Breast epithelium (tissue), 3 donors: ENCODE measurements at regions not wholly inside any gene's neighbourhood (a gene's known extent, or its start where the extent isn't known, plus 50 kb on each side); places are given as distances from the start of the nearest gene placed in this dataset.

ENCODE experiments used
- POLR2A ChIP-seq: fragments of 450-650 bp; IDR thresholded peaks from one replicate; pipeline ENCODE4 v1.6.1; 2016; ENCODE audit warnings: antibody characterized with exemption, mild to moderate bottlenecking, moderate library complexity
- TF ChIP-seq, protein P1 (sequence below), 3 donors: fragments of 450-650 bp; IDR thresholded peaks; one replicate each; pipeline ENCODE4 v1.5.1; 2016 to 2017; ENCODE audit warnings: antibody characterized with exemption in 3 of 3, mild to moderate bottlenecking in 3 of 3, moderate library complexity in 3 of 3

DNA sequence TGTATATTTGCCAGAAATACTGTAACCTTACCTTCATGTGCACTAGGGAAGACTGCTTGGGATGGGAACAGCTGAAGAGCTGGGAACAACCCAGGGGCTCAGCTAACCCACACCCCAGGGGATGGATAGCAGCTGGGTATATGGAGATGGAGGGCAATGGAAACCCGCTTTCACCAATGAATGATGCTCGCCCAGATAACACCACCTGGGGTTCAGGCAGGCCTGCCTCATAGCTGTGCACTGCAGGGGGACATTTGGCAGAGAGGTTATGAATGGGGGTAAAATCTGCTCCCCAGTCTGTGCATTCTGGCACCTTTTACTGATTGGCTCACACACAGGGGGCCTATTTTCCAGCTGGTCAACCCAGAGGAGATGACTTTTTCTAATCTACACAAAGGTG lies 170.7 kb downstream of the CHST1 start:
- TF ChIP-seq, protein P1, sequence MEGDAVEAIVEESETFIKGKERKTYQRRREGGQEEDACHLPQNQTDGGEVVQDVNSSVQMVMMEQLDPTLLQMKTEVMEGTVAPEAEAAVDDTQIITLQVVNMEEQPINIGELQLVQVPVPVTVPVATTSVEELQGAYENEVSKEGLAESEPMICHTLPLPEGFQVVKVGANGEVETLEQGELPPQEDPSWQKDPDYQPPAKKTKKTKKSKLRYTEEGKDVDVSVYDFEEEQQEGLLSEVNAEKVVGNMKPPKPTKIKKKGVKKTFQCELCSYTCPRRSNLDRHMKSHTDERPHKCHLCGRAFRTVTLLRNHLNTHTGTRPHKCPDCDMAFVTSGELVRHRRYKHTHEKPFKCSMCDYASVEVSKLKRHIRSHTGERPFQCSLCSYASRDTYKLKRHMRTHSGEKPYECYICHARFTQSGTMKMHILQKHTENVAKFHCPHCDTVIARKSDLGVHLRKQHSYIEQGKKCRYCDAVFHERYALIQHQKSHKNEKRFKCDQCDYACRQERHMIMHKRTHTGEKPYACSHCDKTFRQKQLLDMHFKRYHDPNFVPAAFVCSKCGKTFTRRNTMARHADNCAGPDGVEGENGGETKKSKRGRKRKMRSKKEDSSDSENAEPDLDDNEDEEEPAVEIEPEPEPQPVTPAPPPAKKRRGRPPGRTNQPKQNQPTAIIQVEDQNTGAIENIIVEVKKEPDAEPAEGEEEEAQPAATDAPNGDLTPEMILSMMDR (IDR thresholded peaks at IDR 0.05), result no peak
- TF ChIP-seq POLR2A, result no peak
